PC-3 (cell line): ENCODE measurements at regions not wholly inside any gene's neighbourhood (a gene's known extent, or its start where the extent isn't known, plus 50 kb on each side); places are given as distances from the start of the nearest gene placed in this dataset.

ENCODE experiments used
- CTCF ChIP-seq: fragments of 300-600 bp; sonication (generic); conservative IDR thresholded peaks from 2 replicates; pipeline ENCODE4 v1.5.1; 2017; ENCODE audit warnings: antibody characterized with exemption, low read depth, mild to moderate bottlenecking, low read length
- EZH2 ChIP-seq: fragments of 300-600 bp; sonication (generic); IDR thresholded peaks from one replicate; pipeline ENCODE4 v1.6.1; 2017; ENCODE audit warnings: antibody characterized with exemption, mild to moderate bottlenecking, low read length; ENCODE audit not compliant: unreplicated experiment
- EZH2phosphoT487 ChIP-seq: fragments of 300-600 bp; sonication (generic); IDR thresholded peaks from 2 replicates; pipeline ENCODE4 v1.6.1; 2018; ENCODE audit warnings: mild to moderate bottlenecking, antibody characterized with exemption, low read length, borderline replicate concordance

GRCh38 chr9:90505695-90506094, 136.9 kb downstream of the DIRAS2 start:
- TF ChIP-seq EZH2 (no peak), CTCF (no peak), EZH2phosphoT487 (no peak)
